ENCODE measurements at regions not wholly inside any gene's neighbourhood (a gene's known extent, or its start where the extent isn't known, plus 50 kb on each side); places are given as distances from the start of the nearest gene placed in this dataset.

- H3K4me1 ChIP-seq (ENCODE audit: control insufficient read depth, insufficient read depth, low read length): no peaks in the 10 kb centered on the region
- no peaks in the 10 kb centered on the region for H3K27me3 ChIP-seq (ENCODE audit: control insufficient read depth, insufficient read depth, low read length)
- H3K9me3 ChIP-seq (ENCODE audit: control insufficient read depth, low read depth, low read length): no peaks in the 10 kb centered on the region
- WGBS (ENCODE audit: insufficient coverage, low lambda C conversion rate): no CpG with 5 or more reads among the region's 1 CpG
- no peak overlapping the region for H3K27ac ChIP-seq (ENCODE audit: low read length)
- H3K36me3 ChIP-seq (ENCODE audit: control insufficient read depth, insufficient read depth, low read length): no peaks in the 10 kb centered on the region
- H3K4me3 ChIP-seq (ENCODE audit: low read length): no peak overlapping the region
- DNase-seq: no peak
These were observed 56.1 kb upstream of the LRRC7 start for GRCh38 chr1:69511426-69512192.

GRCh38 chr1:69513601-69514000, 54.1 kb upstream of the LRRC7 start:
- Histone ChIP-seq H3K4me1 (ENCODE audit: control insufficient read depth, insufficient read depth, low read length) (no peaks in the 10 kb centered on the region), H3K9me3 (ENCODE audit: control insufficient read depth, low read depth, low read length) (no peaks in the 10 kb centered on the region), H3K27me3 (ENCODE audit: control insufficient read depth, insufficient read depth, low read length) (no peaks in the 10 kb centered on the region), H3K27ac (ENCODE audit: low read length) (no peak overlapping the region), H3K4me3 (ENCODE audit: low read length) (no peak overlapping the region), H3K36me3 (ENCODE audit: control insufficient read depth, insufficient read depth, low read length) (no peaks in the 10 kb centered on the region)
- DNase-seq: no peak

All from large intestine (tissue), 3 donors.